GM23248 (cell line): ENCODE measurements at regions not wholly inside any gene's neighbourhood (a gene's known extent, or its start where the extent isn't known, plus 50 kb on each side); places are given as distances from the start of the nearest gene placed in this dataset.
A peak's percentile ranks its signal among the peaks of the same experiment; 100 is the strongest.

Source experiments
- DNase-seq: peaks from one replicate; pipeline ENCODE4 v3.0.0-alpha.2; 2015
- H2AFZ ChIP-seq: fragments of 200-600 bp; sonication (generic); 2 replicates; pipeline ENCODE4 v1.6.1; 2016; ENCODE audit warnings: antibody characterized with exemption
- H3F3A ChIP-seq: fragments of 200-600 bp; sonication (generic); 2 replicates; pipeline ENCODE4 v1.6.1; 2016; ENCODE audit warnings: mild to moderate bottlenecking, antibody characterized with exemption, mixed run types; ENCODE audit not compliant: insufficient read depth
- H3K27ac ChIP-seq: fragments of 200-600 bp; sonication (generic); 2 replicates; pipeline ENCODE4 v1.5.1; 2016; ENCODE audit warnings: mild to moderate bottlenecking
- H3K27me3 ChIP-seq: fragments of 200-600 bp; sonication (generic); replicated peaks from 2 replicates; pipeline ENCODE4 v1.6.1; 2016; ENCODE audit warnings: mild to moderate bottlenecking; ENCODE audit not compliant: insufficient read depth
- H3K36me3 ChIP-seq: fragments of 200-600 bp; sonication (generic); 2 replicates; pipeline ENCODE4 v1.6.1; 2016; ENCODE audit warnings: low read depth, mild to moderate bottlenecking
- H3K4me1 ChIP-seq: fragments of 200-600 bp; sonication (generic); 2 replicates; pipeline ENCODE4 v1.6.1; 2016; ENCODE audit warnings: mild to moderate bottlenecking; ENCODE audit not compliant: insufficient read depth
- H3K4me2 ChIP-seq: fragments of 200-600 bp; sonication (generic); one replicate; pipeline ENCODE4 v1.6.1; 2016; ENCODE audit warnings: mild to moderate bottlenecking; ENCODE audit not compliant: unreplicated experiment
- H3K4me3 ChIP-seq: fragments of 200-600 bp; sonication (generic); 2 replicates; pipeline ENCODE4 v1.5.1; 2016; ENCODE audit warnings: mild to moderate bottlenecking
- H3K79me2 ChIP-seq: fragments of 200-600 bp; sonication (generic); 2 replicates; pipeline ENCODE4 v1.6.1; 2016; ENCODE audit warnings: mild to moderate bottlenecking; ENCODE audit not compliant: insufficient read depth
- H3K9ac ChIP-seq: fragments of 200-600 bp; sonication (generic); 2 replicates; pipeline ENCODE4 v1.6.1; 2016; ENCODE audit warnings: mild to moderate bottlenecking
- H3K9me2 ChIP-seq: fragments of 200-600 bp; sonication (generic); 2 replicates; pipeline ENCODE4 v1.6.1; 2016; ENCODE audit warnings: mixed run types, mild to moderate bottlenecking, moderate library complexity; ENCODE audit not compliant: insufficient read depth
- H3K9me3 ChIP-seq: fragments of 200-600 bp; sonication (generic); one replicate; pipeline ENCODE4 v1.6.1; 2017; ENCODE audit warnings: low read depth
- H4K20me1 ChIP-seq: fragments of 200-600 bp; sonication (generic); 2 replicates; pipeline ENCODE4 v1.6.0; 2016; ENCODE audit not compliant: insufficient read depth
- EZH2 ChIP-seq: fragments of 200-600 bp; sonication (generic); IDR thresholded peaks from 2 replicates; pipeline ENCODE4 v1.6.1; 2018; ENCODE audit warnings: antibody characterized with exemption, mild to moderate bottlenecking; ENCODE audit not compliant: insufficient read depth, poor library complexity, severe bottlenecking
- EZH2phosphoT487 ChIP-seq: fragments of 200-600 bp; sonication (generic); IDR thresholded peaks from 2 replicates; pipeline ENCODE4 v1.6.1; 2018; ENCODE audit warnings: antibody characterized with exemption, moderate library complexity, mild to moderate bottlenecking, low read depth; ENCODE audit not compliant: insufficient read depth
- WGBS, 2 experiments: methylation state at CpG; one replicate each; pipeline ENCODE4 v1.1.6; 2015 to 2017; ENCODE audit warnings: low lambda C conversion rate in 2 of 2, low coverage in 1 of 2; ENCODE audit errors: missing lambda C conversion rate in 2 of 2; 5-methylcytosine and 5-hydroxymethylcytosine counted together
- in situ Hi-C: fragments of 300-500 bp; cut with MboI; formaldehyde crosslinking; loops from 2 replicates; pipeline ENCODE4 v1.15.0; 2020

GRCh38 chr2:55781542-55781941, 87.9 kb upstream of the PNPT1 start:
- Histone ChIP-seq H3K4me3 (no peak overlapping the region), H3K9ac (no peak overlapping the region), H2AFZ (no peak overlapping the region), H3K4me1 (peaks cover 19% of the 10 kb centered on the region), H3F3A (peaks cover 5% of the 10 kb centered on the region; the same call in 1 of the 2 replicates), H3K9me2 (no peaks in the 10 kb centered on the region), H3K79me2 (no peaks in the 10 kb centered on the region), H3K27me3 (no peaks in the 10 kb centered on the region), H4K20me1 (no peaks in the 10 kb centered on the region), H3K4me2 (no peak overlapping the region), H3K36me3 (no peaks in the 10 kb centered on the region), H3K27ac (no peak overlapping the region), H3K9me3 (no peaks in the 10 kb centered on the region)
- in situ Hi-C loops, result no loop called here
- TF ChIP-seq EZH2 (no peak), EZH2phosphoT487 (no peak)
- DNase-seq, result no peak
- 88 to 89% methylated on average over 1 of the region's 1 CpG for WGBS, 2 experiments

- DNase-seq, result no peak
- 53 to 71% methylated on average over 1 of the region's 1 CpG for WGBS, 2 experiments
- no peak for TF ChIP-seq EZH2
- no peak for TF ChIP-seq EZH2phosphoT487
- H3K27me3 ChIP-seq, result no peaks in the 10 kb centered on the region
- H3K27ac ChIP-seq, result no peak overlapping the region
- H3K9me3 ChIP-seq, result no peaks in the 10 kb centered on the region
- H3K4me2 ChIP-seq, result no peak overlapping the region
- H2AFZ ChIP-seq, result peak overlapping the region; percentile 13; the same call in 1 of the 2 replicates
- peaks cover 19% of the 10 kb centered on the region for H3K4me1 ChIP-seq
- no peak overlapping the region for H3K4me3 ChIP-seq
- no peak overlapping the region for H3K9ac ChIP-seq
- H3K36me3 ChIP-seq, result no peaks in the 10 kb centered on the region
- no peaks in the 10 kb centered on the region for H3K9me2 ChIP-seq
- H3F3A ChIP-seq, result peaks cover 5% of the 10 kb centered on the region; the same call in 1 of the 2 replicates
- H4K20me1 ChIP-seq, result no peaks in the 10 kb centered on the region
- no peaks in the 10 kb centered on the region for H3K79me2 ChIP-seq
- in situ Hi-C loops, result no loop called here
Measured at GRCh38 chr2:55780697-55781096, 87.1 kb upstream of the PNPT1 start.

- no peak overlapping the region for H3K4me3 ChIP-seq
- H3K79me2 ChIP-seq, result no peaks in the 10 kb centered on the region
- peak; percentile 80 for DNase-seq
- peaks cover 24% of the 10 kb centered on the region for H3K4me1 ChIP-seq
- H3K4me2 ChIP-seq, result peak overlapping the region; percentile 30
- H3K9me3 ChIP-seq, result no peaks in the 10 kb centered on the region
- no peaks in the 10 kb centered on the region for H3K36me3 ChIP-seq
- peaks cover 5% of the 10 kb centered on the region; the same call in 1 of the 2 replicates for H3F3A ChIP-seq
- no peaks in the 10 kb centered on the region for H3K9me2 ChIP-seq
- TF ChIP-seq EZH2phosphoT487 (no peak), EZH2 (no peak)
- in situ Hi-C loops, result no loop called here
- no peak overlapping the region for H2AFZ ChIP-seq
- peak overlapping the region; percentile 26 for H3K27ac ChIP-seq
- 46 to 52% methylated on average over 7 of the region's 7 CpGs for WGBS, 2 experiments
- no peak overlapping the region for H3K9ac ChIP-seq
- H3K27me3 ChIP-seq, result no peaks in the 10 kb centered on the region
- no peaks in the 10 kb centered on the region for H4K20me1 ChIP-seq
Measured at GRCh38 chr2:55779459-55780421, 86.1 kb upstream of the PNPT1 start.

- no peak for DNase-seq
- no peaks in the 10 kb centered on the region for H3K9me3 ChIP-seq
- H3K79me2 ChIP-seq, result no peaks in the 10 kb centered on the region
- H3K4me2 ChIP-seq, result no peak overlapping the region
- no peaks in the 10 kb centered on the region for H3K9me2 ChIP-seq
- TF ChIP-seq EZH2 (no peak), EZH2phosphoT487 (no peak)
- H3K36me3 ChIP-seq, result no peaks in the 10 kb centered on the region
- no peak overlapping the region for H3K27ac ChIP-seq
- 82 to 89% methylated on average over 3 of the region's 3 CpGs for WGBS, 2 experiments
- in situ Hi-C loops, result no loop called here
- H3K9ac ChIP-seq, result no peak overlapping the region
- H3K4me1 ChIP-seq, result peaks cover 30% of the 10 kb centered on the region
- H3K4me3 ChIP-seq, result no peak overlapping the region
- H2AFZ ChIP-seq, result no peak overlapping the region
- H3F3A ChIP-seq, result peaks cover 5% of the 10 kb centered on the region; the same call in 1 of the 2 replicates
- no peaks in the 10 kb centered on the region for H4K20me1 ChIP-seq
- H3K27me3 ChIP-seq, result no peaks in the 10 kb centered on the region
Measured at GRCh38 chr2:55776966-55777365, 83.3 kb upstream of the PNPT1 start.
